Fibroblast of lung (primary cell): ENCODE measurements at regions not wholly inside any gene's neighbourhood (a gene's known extent, or its start where the extent isn't known, plus 50 kb on each side); places are given as distances from the start of the nearest gene placed in this dataset.

Experiments
- DNase-seq, 2 donors: peaks; one replicate each; pipeline versions ENCODE4 v3.0.0 to v3.0.0-alpha.2; 2010; ENCODE audit warnings: low read depth in 2 of 2
- H2AFZ ChIP-seq: 2 replicates; pipeline ENCODE4 v1.5.1; 2012; ENCODE audit warnings: low read length, control low read depth, inconsistent platforms
- H3K27ac ChIP-seq: 2 replicates; pipeline ENCODE4 v1.5.1; 2011; ENCODE audit warnings: low read length, control low read depth; ENCODE audit not compliant: insufficient read depth
- H3K27me3 ChIP-seq: 2 replicates; pipeline ENCODE4 v1.5.1; 2011; ENCODE audit warnings: mild to moderate bottlenecking, low read length; ENCODE audit not compliant: control insufficient read depth, insufficient read depth
- H3K36me3 ChIP-seq: 2 replicates; pipeline ENCODE4 v1.5.1; 2011; ENCODE audit warnings: low read length; ENCODE audit not compliant: control insufficient read depth, insufficient read depth
- H3K4me1 ChIP-seq: 2 replicates; pipeline ENCODE4 v1.5.1; 2011; ENCODE audit warnings: low read length; ENCODE audit not compliant: control insufficient read depth, insufficient read depth; ENCODE audit errors: extremely low read depth
- H3K4me2 ChIP-seq: 2 replicates; pipeline ENCODE4 v1.5.1; 2011; ENCODE audit warnings: low read length, control low read depth; ENCODE audit not compliant: insufficient read depth; ENCODE audit errors: extremely low read depth
- H3K4me3 ChIP-seq, 4 experiments: fragments of 200-600 bp in 1 of 4; sonication (generic) in 1 of 4; replicated peaks in 1 of 4; 2 replicates each; pipeline ENCODE4 v1.5.1; 2011 to 2016; ENCODE audit warnings: low read length in 4 of 4, low read depth in 3 of 4, mild to moderate bottlenecking in 3 of 4, control low read depth in 2 of 4, inconsistent platforms in 1 of 4, mixed read lengths in 1 of 4; ENCODE audit not compliant: insufficient read depth in 1 of 4; ENCODE audit errors: control extremely low read depth in 1 of 4
- H3K79me2 ChIP-seq: 2 replicates; pipeline ENCODE4 v1.5.1; 2012; ENCODE audit warnings: mild to moderate bottlenecking, low read length, inconsistent platforms; ENCODE audit not compliant: control insufficient read depth, insufficient read depth
- H3K9ac ChIP-seq: 2 replicates; pipeline ENCODE4 v1.5.1; 2011; ENCODE audit warnings: mild to moderate bottlenecking, low read length, control low read depth; ENCODE audit not compliant: insufficient read depth
- H3K9me3 ChIP-seq: 2 replicates; pipeline ENCODE4 v1.5.1; 2012; ENCODE audit warnings: low read depth, low read length; ENCODE audit not compliant: control insufficient read depth, insufficient read depth
- H4K20me1 ChIP-seq: 2 replicates; pipeline ENCODE4 v1.5.1; 2011; ENCODE audit warnings: low read length; ENCODE audit not compliant: control insufficient read depth, insufficient read depth; ENCODE audit errors: extremely low read depth
- EZH2 ChIP-seq: IDR thresholded peaks from 2 replicates; pipeline ENCODE4 v1.5.1; 2012; ENCODE audit warnings: low read length, control low read depth, mild to moderate bottlenecking; ENCODE audit errors: missing control alignments
- TF ChIP-seq, protein P1 (sequence below), 2 donors: IDR thresholded peaks in 1 of 2; conservative IDR thresholded peaks in 1 of 2; 1 replicate in 1 of 2; 2 replicates in 1 of 2; pipeline ENCODE4 v1.5.1; 2011 to 2012; ENCODE audit warnings: low read length in 2 of 2, control low read depth in 1 of 2, inconsistent platforms in 1 of 2, low read depth in 1 of 2, mild to moderate bottlenecking in 1 of 2

DNA sequence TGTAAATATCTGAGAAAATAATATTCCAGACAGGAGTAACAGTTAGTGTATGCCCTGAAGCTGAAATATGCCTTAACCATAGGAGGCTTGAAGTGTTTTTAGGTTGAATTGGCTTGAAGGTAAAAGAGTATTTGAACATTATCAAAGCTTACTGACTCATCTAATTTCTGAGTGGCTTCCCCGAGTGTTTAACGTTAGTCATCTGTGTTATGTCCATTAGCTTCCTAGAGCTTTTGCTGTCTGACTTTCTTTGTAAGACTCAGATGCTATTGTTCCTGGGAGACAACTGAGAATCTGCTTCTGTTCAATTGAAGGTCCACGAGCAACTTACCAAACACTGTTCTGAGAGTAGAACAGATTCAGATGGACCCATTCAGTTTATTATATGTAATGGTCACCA lies 656.8 kb upstream of the NECTIN3 start:
- Histone ChIP-seq H3K4me1 (peaks cover 17% of the 10 kb centered on the region), H3K9ac (no peak overlapping the region), H3K9me3 (no peaks in the 10 kb centered on the region), H3K4me2 (no peak overlapping the region), H3K36me3 (no peaks in the 10 kb centered on the region), H3K27me3 (no peaks in the 10 kb centered on the region), H3K27ac (peak overlapping the region; percentile 91), H4K20me1 (no peaks in the 10 kb centered on the region), H3K4me3 (no peak overlapping the region), H2AFZ (peak overlapping the region; percentile 2), H3K79me2 (no peaks in the 10 kb centered on the region)
- DNase-seq, result peak; percentile 57 to 88
- TF ChIP-seq EZH2, result no peak
- TF ChIP-seq, protein P1, sequence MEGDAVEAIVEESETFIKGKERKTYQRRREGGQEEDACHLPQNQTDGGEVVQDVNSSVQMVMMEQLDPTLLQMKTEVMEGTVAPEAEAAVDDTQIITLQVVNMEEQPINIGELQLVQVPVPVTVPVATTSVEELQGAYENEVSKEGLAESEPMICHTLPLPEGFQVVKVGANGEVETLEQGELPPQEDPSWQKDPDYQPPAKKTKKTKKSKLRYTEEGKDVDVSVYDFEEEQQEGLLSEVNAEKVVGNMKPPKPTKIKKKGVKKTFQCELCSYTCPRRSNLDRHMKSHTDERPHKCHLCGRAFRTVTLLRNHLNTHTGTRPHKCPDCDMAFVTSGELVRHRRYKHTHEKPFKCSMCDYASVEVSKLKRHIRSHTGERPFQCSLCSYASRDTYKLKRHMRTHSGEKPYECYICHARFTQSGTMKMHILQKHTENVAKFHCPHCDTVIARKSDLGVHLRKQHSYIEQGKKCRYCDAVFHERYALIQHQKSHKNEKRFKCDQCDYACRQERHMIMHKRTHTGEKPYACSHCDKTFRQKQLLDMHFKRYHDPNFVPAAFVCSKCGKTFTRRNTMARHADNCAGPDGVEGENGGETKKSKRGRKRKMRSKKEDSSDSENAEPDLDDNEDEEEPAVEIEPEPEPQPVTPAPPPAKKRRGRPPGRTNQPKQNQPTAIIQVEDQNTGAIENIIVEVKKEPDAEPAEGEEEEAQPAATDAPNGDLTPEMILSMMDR (conservative IDR thresholded peaks at IDR 0.05 in 1 of 2, IDR thresholded peaks at IDR 0.05 in 1 of 2; ENCODE audit: low read depth in 1 of 2, low read length in 2 of 2), result no peak

DNA sequence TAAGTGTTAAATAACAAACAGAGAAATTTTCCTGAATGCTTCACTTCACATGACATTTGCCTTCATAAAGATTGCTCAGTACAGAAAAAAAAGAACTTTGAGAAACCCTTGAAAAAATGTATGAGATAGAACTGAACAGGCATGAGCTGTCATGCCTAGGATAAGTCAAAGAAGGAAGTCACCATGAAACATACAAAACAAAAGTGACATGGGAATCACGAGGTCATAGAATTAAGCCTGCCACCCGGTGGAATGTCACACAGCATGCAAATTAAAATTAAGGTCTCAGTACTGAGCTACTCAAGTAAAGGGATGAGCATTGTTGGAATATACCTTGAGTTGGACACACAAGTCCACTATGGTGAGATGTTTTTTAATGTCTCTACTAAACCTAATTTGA lies 652.5 kb upstream of the NECTIN3 start:
- H3K9me3 ChIP-seq, result no peaks in the 10 kb centered on the region
- H3K27me3 ChIP-seq, result no peaks in the 10 kb centered on the region
- DNase-seq, result no peak
- no peak overlapping the region for H3K9ac ChIP-seq
- peak overlapping the region; percentile 64 for H3K27ac ChIP-seq
- no peak overlapping the region for H2AFZ ChIP-seq
- TF ChIP-seq, protein P1 (conservative IDR thresholded peaks at IDR 0.05 in 1 of 2, IDR thresholded peaks at IDR 0.05 in 1 of 2; ENCODE audit: low read depth in 1 of 2, low read length in 2 of 2), result no peak
- no peaks in the 10 kb centered on the region for H3K79me2 ChIP-seq
- no peaks in the 10 kb centered on the region for H4K20me1 ChIP-seq
- H3K36me3 ChIP-seq, result no peaks in the 10 kb centered on the region
- H3K4me1 ChIP-seq, result peaks cover 10% of the 10 kb centered on the region
- no peak overlapping the region for H3K4me3 ChIP-seq
- no peak overlapping the region for H3K4me2 ChIP-seq

DNA sequence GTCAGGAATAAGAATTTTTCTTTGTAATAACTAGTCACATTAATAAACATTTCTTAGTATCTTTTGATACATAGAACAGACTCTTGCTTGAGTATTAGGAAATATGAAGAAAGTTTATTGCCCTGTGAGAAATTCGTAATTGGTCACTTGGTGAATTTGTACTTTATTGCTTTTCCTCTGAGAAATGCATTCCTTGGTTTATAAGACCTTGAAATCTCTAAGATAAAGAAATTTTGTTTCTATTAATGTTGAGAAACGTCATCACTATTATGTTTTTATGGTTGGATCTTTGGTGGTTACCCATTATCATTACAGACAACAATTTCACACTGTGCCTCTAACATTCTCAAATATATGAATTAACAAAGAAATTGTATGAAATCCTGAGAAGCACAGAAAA lies 652.0 kb upstream of the NECTIN3 start:
- Histone ChIP-seq H3K4me1 (peaks cover 6% of the 10 kb centered on the region), H3K27ac (peak overlapping the region; percentile 64), H3K27me3 (no peaks in the 10 kb centered on the region), H3K79me2 (no peaks in the 10 kb centered on the region), H3K9me3 (no peaks in the 10 kb centered on the region), H3K9ac (no peak overlapping the region), H4K20me1 (no peaks in the 10 kb centered on the region), H3K4me2 (peak overlapping the region; percentile 69), H3K36me3 (no peaks in the 10 kb centered on the region), H2AFZ (no peak overlapping the region), H3K4me3 (no peak overlapping the region)
- TF ChIP-seq, protein P1 (conservative IDR thresholded peaks at IDR 0.05 in 1 of 2, IDR thresholded peaks at IDR 0.05 in 1 of 2; ENCODE audit: low read depth in 1 of 2, low read length in 2 of 2), result no peak
- TF ChIP-seq EZH2, result no peak
- DNase-seq, result peak in 1 of 2 donors; percentile 47
